GM08714 (cell line): ENCODE measurements at regions not wholly inside any gene's neighbourhood (a gene's known extent, or its start where the extent isn't known, plus 50 kb on each side); places are given as distances from the start of the nearest gene placed in this dataset.

Experiments used
- H3K4me3 ChIP-seq: fragments of 200-500 bp; sonication (Bioruptor generic); 2 replicates; pipeline ENCODE4 v1.5.1; 2014; ENCODE audit warnings: mild to moderate bottlenecking, low read length, inconsistent platforms
- ZNF274 ChIP-seq: IDR thresholded peaks from 2 replicates; pipeline ENCODE4 v1.6.1; 2012; ENCODE audit warnings: mild to moderate bottlenecking, low read depth, low read length

GRCh38 chr1:196001188-196001587 lies 607.1 kb downstream of the KCNT2 start:
- TF ChIP-seq ZNF274 = no peak
- no peak overlapping the region for H3K4me3 ChIP-seq

DNA sequence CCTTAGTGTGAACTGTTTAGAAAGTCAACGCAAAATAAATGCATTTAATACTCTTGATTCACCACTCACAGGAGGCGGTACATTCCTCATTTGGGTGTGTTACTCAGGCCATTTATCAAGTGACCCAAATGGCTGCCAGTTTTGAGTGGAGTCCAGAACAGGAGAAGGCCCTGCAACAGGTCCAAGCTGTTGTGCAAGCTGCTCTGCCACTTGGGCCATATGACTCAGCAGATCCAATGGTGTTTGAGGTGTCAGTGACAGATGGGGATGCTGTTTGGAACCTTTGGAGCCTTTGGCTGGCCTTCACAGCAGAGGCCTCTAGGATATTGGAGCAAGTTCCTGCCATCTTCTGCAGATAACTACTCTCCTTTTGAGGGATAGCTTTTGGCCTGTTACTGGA lies 609.2 kb downstream of the KCNT2 start:
- no peak overlapping the region for H3K4me3 ChIP-seq
- no peak for TF ChIP-seq ZNF274

DNA sequence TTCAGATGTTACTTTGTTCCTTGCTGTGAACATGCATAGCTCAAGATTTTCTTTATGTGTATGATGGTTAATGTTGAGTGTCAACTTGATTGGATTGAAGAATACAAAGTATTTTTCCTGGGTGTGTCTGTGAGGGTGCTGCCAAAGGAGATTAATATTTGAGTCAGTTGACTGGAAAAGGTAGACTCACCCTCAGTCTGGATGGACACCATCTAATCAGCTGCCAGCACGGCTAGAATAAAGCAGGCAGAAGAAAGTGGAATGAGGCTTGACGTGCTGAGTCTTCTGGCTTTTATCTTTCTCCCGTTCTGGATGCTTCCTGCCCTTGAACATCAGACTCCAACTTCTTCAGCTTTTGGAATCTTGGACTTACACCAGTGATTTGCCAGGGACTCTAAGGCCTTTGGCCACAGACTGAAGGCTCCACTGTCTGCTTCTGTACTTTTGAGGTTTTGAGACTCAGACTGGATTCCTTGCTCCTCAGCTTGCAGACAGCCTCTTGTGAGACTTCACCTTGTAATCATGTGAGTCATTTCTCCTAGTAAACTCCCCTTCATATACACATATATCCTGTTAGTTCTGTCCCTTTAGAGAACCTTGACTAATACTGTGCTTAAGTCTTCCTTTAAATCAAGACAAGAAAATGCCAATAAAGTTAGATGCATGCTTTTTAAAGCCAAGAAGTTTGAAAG lies 626.6 kb downstream of the KCNT2 start:
- no peak overlapping the region for H3K4me3 ChIP-seq
- TF ChIP-seq ZNF274 = no peak

DNA sequence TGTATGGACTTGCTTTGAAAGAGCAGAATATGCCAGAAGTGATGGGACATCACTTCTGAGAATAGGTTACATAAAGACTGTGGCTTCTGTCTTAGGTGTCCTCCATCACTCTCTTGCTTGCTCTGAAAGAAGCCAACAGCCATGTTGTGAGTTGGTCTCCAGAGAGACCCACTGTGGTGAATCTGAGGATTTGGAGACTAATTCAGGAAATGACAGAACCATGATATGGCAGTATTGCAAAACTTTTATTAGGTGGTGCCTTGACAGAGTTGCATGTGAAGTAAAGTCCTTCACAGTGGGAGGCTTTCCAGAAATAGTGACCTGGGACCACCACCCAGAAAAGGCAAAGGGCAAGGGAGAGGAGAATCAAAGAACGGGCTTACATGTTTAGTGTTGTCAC lies 628.6 kb downstream of the KCNT2 start:
- H3K4me3 ChIP-seq = no peak overlapping the region
- no peak for TF ChIP-seq ZNF274

- no peak overlapping the region for H3K4me3 ChIP-seq
Observed at GRCh38 chr1:195973311-195973904, 634.8 kb downstream of the KCNT2 start.

DNA sequence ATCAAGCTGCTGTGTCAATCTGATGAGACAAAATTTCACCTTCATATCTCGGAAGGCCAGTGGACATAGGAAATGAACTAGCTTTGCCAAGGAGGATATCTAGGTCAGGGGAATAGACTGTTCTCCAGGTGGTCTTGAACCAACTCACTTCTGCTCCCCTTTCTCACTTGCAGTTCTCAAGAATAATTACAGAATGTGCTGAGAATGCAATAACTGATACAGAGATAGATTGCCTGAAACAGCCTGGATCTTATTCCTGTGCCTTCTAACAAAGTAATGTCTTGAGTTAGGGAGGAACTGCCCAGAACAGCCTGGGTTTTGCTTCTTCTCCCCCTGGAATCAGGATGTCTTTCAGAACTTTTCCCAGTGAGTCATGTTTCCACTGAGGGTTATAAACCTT lies 636.7 kb downstream of the KCNT2 start:
- no peak for TF ChIP-seq ZNF274

More at GRCh38 chr1:195973311-195973904, 634.8 kb downstream of the KCNT2 start:
- no peak for TF ChIP-seq ZNF274

DNA sequence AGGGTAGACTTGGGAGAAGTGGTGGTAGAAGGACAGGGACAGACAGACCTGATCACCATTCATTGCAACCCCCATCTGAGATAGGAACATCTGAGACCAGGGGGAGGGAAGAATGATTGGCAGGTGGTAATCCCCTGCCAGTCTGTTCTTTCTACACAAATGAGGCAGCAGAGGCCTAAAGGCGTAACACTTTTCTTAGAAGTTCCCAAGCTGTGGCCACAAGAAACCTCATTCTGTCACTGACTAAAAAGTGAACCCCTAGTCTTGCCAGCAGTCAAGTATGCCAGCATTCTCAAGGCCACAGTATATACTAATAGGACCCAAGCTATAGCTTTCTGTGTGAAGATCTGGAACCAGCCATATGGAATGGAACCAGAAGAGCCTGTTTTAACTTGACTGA lies 638.0 kb downstream of the KCNT2 start:
- TF ChIP-seq ZNF274 = no peak
- H3K4me3 ChIP-seq = no peak overlapping the region

More for the DNA sequence above, 636.7 kb downstream of the KCNT2 start:
- no peak overlapping the region for H3K4me3 ChIP-seq

DNA sequence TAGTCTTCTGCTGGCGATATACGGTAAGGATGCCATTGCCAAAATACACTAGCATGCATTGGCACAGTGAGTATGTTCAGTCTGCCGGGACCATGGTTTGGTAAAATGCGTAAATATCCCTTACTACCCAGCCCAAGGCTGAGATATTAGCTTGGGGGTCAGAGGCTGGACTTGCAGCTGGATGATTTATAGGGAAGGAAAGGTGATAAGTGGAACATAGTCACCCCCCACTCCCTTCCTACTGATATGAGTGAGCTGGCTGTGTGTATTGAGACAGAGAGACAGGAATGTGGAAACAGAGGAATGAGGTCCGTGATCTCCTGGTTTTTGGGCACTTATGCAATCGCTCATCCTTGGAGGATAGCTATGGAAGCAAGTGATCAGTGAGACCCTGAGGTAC lies 642.8 kb downstream of the KCNT2 start:
- no peak overlapping the region for H3K4me3 ChIP-seq
- no peak for TF ChIP-seq ZNF274

GRCh38 chr1:195965036-195965435 lies 643.2 kb downstream of the KCNT2 start:
- TF ChIP-seq ZNF274 = no peak
- no peak overlapping the region for H3K4me3 ChIP-seq

GRCh38 chr1:195964516-195964915 lies 643.7 kb downstream of the KCNT2 start:
- TF ChIP-seq ZNF274 = no peak
- no peak overlapping the region for H3K4me3 ChIP-seq

GRCh38 chr1:195962051-195962450 lies 646.2 kb downstream of the KCNT2 start:
- H3K4me3 ChIP-seq = no peak overlapping the region
- no peak for TF ChIP-seq ZNF274

- TF ChIP-seq ZNF274 = no peak
- H3K4me3 ChIP-seq = no peak overlapping the region
Observed at GRCh38 chr1:195960580-195960979, 647.7 kb downstream of the KCNT2 start.

GRCh38 chr1:195958131-195958530 lies 650.1 kb downstream of the KCNT2 start:
- TF ChIP-seq ZNF274 = no peak

DNA sequence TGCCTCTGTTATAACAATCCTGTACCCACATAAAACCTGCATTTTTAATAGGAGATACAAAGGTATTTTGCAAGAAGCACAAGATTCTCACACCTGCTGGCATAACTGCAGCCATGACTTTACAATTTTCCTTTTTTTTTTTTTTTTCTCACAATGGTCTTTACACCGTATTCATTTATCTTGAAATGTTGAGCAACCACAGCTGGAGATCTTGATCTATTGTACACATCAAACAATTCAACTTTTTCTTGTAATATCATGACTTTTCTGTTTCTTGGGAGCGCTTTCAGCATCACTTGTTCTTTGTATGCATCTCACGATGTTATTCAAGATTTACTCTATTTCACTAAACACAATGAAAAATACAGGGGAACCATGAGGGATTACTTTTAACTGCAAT lies 651.4 kb downstream of the KCNT2 start:
- no peak overlapping the region for H3K4me3 ChIP-seq
- no peak for TF ChIP-seq ZNF274

More at GRCh38 chr1:195958131-195958530, 650.1 kb downstream of the KCNT2 start:
- no peak overlapping the region for H3K4me3 ChIP-seq

DNA sequence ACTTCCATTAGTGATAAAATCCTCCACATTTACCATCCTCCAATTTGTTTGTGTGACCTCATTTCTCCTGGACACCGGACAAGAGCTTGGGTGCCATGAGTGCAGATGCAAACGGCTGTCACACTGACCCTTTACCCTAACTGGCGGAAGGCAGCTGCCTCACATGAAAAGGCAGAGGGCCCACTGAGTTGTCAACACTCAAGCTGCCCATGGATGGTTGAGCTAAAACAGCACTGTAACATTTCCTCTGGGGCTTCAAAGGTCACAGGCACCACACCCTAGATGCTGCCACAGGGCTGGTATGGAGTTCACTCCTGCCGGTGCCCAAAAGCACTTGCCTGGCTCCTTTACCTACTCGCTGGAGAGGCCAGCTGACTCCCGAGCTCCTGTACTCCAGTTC lies 653.4 kb downstream of the KCNT2 start:
- no peak for TF ChIP-seq ZNF274
- H3K4me3 ChIP-seq = no peak overlapping the region

- no peak for TF ChIP-seq ZNF274
- H3K4me3 ChIP-seq = no peak overlapping the region
Observed at GRCh38 chr1:195951313-195951712, 656.9 kb downstream of the KCNT2 start.
